Suprapubic skin (tissue), 4 donors: ENCODE measurements at regions not wholly inside any gene's neighbourhood (a gene's known extent, or its start where the extent isn't known, plus 50 kb on each side); places are given as distances from the start of the nearest gene placed in this dataset.
"Not testable (repeated sequence)": the region's sequence is repeated elsewhere in the genome, so short reads cannot be mapped to it uniquely, and the experiment has no call there.

Experiments
- DNase-seq, 2 donors: peaks; one replicate each; pipeline ENCODE4 v3.0.0-alpha.2; 2019; ENCODE audit warnings: low spot score in 2 of 2
- H3K27ac ChIP-seq: fragments of 200-600 bp; sonication (generic); one replicate; pipeline ENCODE4 v1.5.1; 2019
- H3K27me3 ChIP-seq: fragments of 200-600 bp; sonication (generic); one replicate; pipeline ENCODE4 v1.5.1; 2019
- H3K36me3 ChIP-seq: fragments of 200-600 bp; sonication (generic); one replicate; pipeline ENCODE4 v1.5.1; 2019
- H3K4me1 ChIP-seq: fragments of 200-600 bp; sonication (generic); one replicate; pipeline ENCODE4 v1.5.1; 2019
- H3K4me3 ChIP-seq: fragments of 200-600 bp; sonication (generic); one replicate; pipeline ENCODE4 v1.5.1; 2019; ENCODE audit warnings: mild to moderate bottlenecking
- H3K9me3 ChIP-seq: fragments of 200-600 bp; sonication (generic); one replicate; pipeline ENCODE4 v1.5.1; 2019
- CTCF ChIP-seq, 2 donors: fragments of 200-600 bp in 1 of 2; fragments of 450-650 bp in 1 of 2; sonication (generic) in 1 of 2; IDR thresholded peaks; one replicate each; pipeline ENCODE4 v1.5.1; 2016 to 2019; ENCODE audit warnings: antibody characterized with exemption in 2 of 2, mild to moderate bottlenecking in 1 of 2, moderate library complexity in 1 of 2
- EP300 ChIP-seq: sonication (generic); formaldehyde crosslinking; IDR thresholded peaks from one replicate; pipeline ENCODE4 v1.6.1; 2017; ENCODE audit warnings: antibody characterized with exemption
- POLR2A ChIP-seq, 2 donors: fragments of 450-650 bp; IDR thresholded peaks; one replicate each; pipeline ENCODE4 v1.6.1; 2017; ENCODE audit warnings: antibody characterized with exemption in 2 of 2, mild to moderate bottlenecking in 2 of 2, moderate library complexity in 2 of 2
- POLR2AphosphoS5 ChIP-seq, 3 donors: sonication (generic); formaldehyde crosslinking; IDR thresholded peaks; one replicate each; pipeline ENCODE4 v1.6.1; 2017; ENCODE audit warnings: antibody characterized with exemption in 3 of 3
- WGBS: methylation state at CpG from one replicate; pipeline ENCODE4 v1.1.5; 2018; 5-methylcytosine and 5-hydroxymethylcytosine counted together

DNA sequence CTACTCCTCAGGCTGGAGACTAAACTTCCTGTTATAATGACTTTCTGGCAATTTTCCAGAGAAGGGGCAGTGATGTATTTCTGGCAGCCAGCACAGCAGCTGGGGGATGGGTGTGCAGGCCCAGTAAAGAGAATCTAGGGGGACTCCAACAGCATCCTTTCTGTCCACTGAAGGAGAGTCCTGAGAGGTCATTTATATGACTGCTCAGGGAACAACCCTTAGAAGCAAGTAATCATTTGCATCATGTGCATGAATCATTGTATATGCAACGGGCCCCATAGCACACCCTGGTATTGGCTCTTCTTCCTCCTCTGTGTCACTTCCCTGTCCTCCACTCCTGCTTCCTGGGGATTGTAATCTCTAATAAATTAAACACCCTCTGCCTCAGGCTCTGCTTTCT, 493.8 kb downstream of the RPS29 start:
- Histone ChIP-seq H3K36me3 (no peaks in the 10 kb centered on the region), H3K4me3 (no peak overlapping the region), H3K27me3 (no peaks in the 10 kb centered on the region), H3K27ac (no peak overlapping the region), H3K4me1 (no peaks in the 10 kb centered on the region), H3K9me3 (no peaks in the 10 kb centered on the region)
- no peak for DNase-seq
- WGBS: 45% methylated on average over 1 of the region's 1 CpG
- TF ChIP-seq POLR2AphosphoS5 (IDR thresholded peaks at IDR 0.05) (no peak), POLR2A (IDR thresholded peaks at IDR 0.05) (no peak), EP300 (no peak), CTCF (IDR thresholded peaks at IDR 0.05) (no peak)

DNA sequence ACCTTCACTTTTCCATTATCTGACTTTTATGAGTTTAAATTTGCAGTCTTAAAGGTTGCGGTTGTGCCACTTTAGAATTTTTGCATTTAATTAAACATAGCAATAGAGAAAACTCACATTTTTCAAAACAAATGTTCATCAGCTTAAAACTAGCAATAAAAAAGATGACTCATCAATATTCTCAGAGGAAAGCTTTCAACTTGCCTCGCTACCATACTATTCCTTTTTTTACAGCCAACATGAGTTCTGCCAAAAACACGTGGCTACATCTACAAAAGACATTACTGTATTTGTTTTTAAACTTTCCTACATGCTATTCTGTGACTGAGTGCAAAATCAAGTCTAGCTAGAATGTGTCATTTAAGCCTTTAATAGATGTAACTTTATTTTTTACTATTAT, 497.1 kb downstream of the RPS29 start:
- TF ChIP-seq POLR2A (IDR thresholded peaks at IDR 0.05): no peak
- no peak for TF ChIP-seq CTCF (IDR thresholded peaks at IDR 0.05)
- TF ChIP-seq EP300: no peak
- TF ChIP-seq POLR2AphosphoS5 (IDR thresholded peaks at IDR 0.05): no peak
- Histone ChIP-seq H3K4me3 (no peak overlapping the region), H3K36me3 (no peaks in the 10 kb centered on the region), H3K27ac (no peak overlapping the region), H3K9me3 (no peaks in the 10 kb centered on the region), H3K4me1 (no peaks in the 10 kb centered on the region), H3K27me3 (no peaks in the 10 kb centered on the region)
- DNase-seq: no peak
- 30% methylated on average over 3 of the region's 3 CpGs for WGBS

DNA sequence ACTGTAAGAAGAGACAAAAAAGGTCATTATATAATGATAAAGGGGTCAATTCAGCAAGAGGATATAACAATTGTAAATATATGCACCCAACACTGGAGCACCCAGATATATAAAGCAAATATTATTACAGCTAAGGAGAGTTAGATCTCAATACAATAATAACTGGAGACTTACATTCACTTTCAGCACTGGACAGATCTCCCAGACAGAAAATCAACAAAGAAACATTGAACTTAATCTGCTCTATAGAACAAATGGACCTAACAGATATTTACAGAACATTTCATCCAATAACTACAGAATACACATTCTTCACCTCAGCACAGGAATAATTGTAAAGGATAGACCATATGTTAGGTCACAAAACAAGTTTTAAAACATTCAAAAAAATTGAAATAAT, 512.9 kb downstream of the RPS29 start:
- H3K4me1 ChIP-seq, H3K4me3 ChIP-seq, H3K36me3 ChIP-seq, DNase-seq, H3K9me3 ChIP-seq, H3K27ac ChIP-seq, H3K27me3 ChIP-seq: not testable (repeated sequence)

DNA sequence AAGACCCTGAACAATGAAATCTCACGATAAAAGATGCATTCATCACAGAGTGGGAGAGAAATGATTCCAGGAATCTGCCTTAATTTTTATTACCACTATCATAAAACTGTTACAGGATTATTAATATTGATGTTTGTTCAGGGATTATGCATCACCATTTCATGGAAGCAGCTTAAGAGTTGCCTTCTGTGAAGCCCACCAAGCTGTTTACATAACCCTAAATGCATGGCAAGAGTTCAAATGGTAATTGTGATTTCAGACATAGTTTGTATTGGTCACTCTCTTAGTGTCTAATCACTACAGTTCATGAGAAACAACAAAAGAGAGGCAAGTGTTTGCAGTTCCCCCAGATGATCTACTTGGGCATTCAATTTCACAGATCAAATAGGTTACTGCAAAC, 527.7 kb downstream of the RPS29 start:
- no peak overlapping the region for H3K27ac ChIP-seq
- H3K9me3 ChIP-seq: no peaks in the 10 kb centered on the region
- H3K36me3 ChIP-seq: no peaks in the 10 kb centered on the region
- DNase-seq: no peak
- H3K27me3 ChIP-seq: no peaks in the 10 kb centered on the region
- WGBS: 86% methylated on average over 1 of the region's 1 CpG
- TF ChIP-seq POLR2AphosphoS5 (IDR thresholded peaks at IDR 0.05) (no peak), POLR2A (IDR thresholded peaks at IDR 0.05) (no peak), EP300 (no peak), CTCF (IDR thresholded peaks at IDR 0.05) (no peak)
- no peak overlapping the region for H3K4me3 ChIP-seq
- H3K4me1 ChIP-seq: no peaks in the 10 kb centered on the region

- 72% methylated on average over 1 of the region's 1 CpG for WGBS
- H3K9me3 ChIP-seq: no peaks in the 10 kb centered on the region
- TF ChIP-seq EP300: no peak
- TF ChIP-seq POLR2AphosphoS5 (IDR thresholded peaks at IDR 0.05): no peak
- no peak for TF ChIP-seq POLR2A (IDR thresholded peaks at IDR 0.05)
- no peaks in the 10 kb centered on the region for H3K27me3 ChIP-seq
- H3K4me3 ChIP-seq: no peak overlapping the region
- no peaks in the 10 kb centered on the region for H3K36me3 ChIP-seq
- no peak overlapping the region for H3K27ac ChIP-seq
- DNase-seq: no peak
- H3K4me1 ChIP-seq: no peaks in the 10 kb centered on the region
Measured at GRCh38 chr14:49057838-49058510, 528.2 kb downstream of the RPS29 start.

GRCh38 chr14:49056021-49056420, 530.2 kb downstream of the RPS29 start:
- H3K4me1 ChIP-seq: no peaks in the 10 kb centered on the region
- no peaks in the 10 kb centered on the region for H3K27me3 ChIP-seq
- no peak for DNase-seq
- H3K27ac ChIP-seq: no peak overlapping the region
- H3K9me3 ChIP-seq: no peaks in the 10 kb centered on the region
- no peaks in the 10 kb centered on the region for H3K36me3 ChIP-seq
- no peak for TF ChIP-seq POLR2A (IDR thresholded peaks at IDR 0.05)
- no peak for TF ChIP-seq POLR2AphosphoS5 (IDR thresholded peaks at IDR 0.05)
- no peak for TF ChIP-seq EP300
- no peak for TF ChIP-seq CTCF (IDR thresholded peaks at IDR 0.05)
- WGBS: 51% methylated on average over 1 of the region's 1 CpG
- H3K4me3 ChIP-seq: no peak overlapping the region
